Thoracic aorta (tissue), 2 donors: ENCODE measurements at regions not wholly inside any gene's neighbourhood (a gene's known extent, or its start where the extent isn't known, plus 50 kb on each side); places are given as distances from the start of the nearest gene placed in this dataset.

Experiments used
- ATAC-seq: fragments of 150-250 bp; one replicate; pipeline ENCODE4 v1.8.0; 2017; ENCODE audit warnings: low read depth; ENCODE audit not compliant: insufficient number of reproducible peaks, low FRiP score
- DNase-seq: peaks from one replicate; pipeline ENCODE4 v3.0.0-alpha.2; 2020; ENCODE audit warnings: low spot score
- H3K27ac ChIP-seq, 2 donors: fragments of 200-600 bp; sonication (generic); 1 replicate in 1 of 2; 2 replicates in 1 of 2; pipeline ENCODE4 v1.5.1; 2016; ENCODE audit warnings: mild to moderate bottlenecking in 2 of 2, moderate library complexity in 2 of 2
- H3K27me3 ChIP-seq: fragments of 200-600 bp; sonication (generic); replicated peaks from 2 replicates; pipeline ENCODE4 v1.6.0; 2016; ENCODE audit warnings: mild to moderate bottlenecking; ENCODE audit not compliant: insufficient read depth
- H3K36me3 ChIP-seq: fragments of 200-600 bp; sonication (generic); one replicate; pipeline ENCODE4 v1.5.1; 2016
- H3K4me1 ChIP-seq, 2 donors: fragments of 200-600 bp; sonication (generic); 1 replicate in 1 of 2; 2 replicates in 1 of 2; pipeline versions ENCODE4 v1.5.1 to v1.6.0; 2016; ENCODE audit warnings: low read depth in 2 of 2, mild to moderate bottlenecking in 1 of 2; ENCODE audit not compliant: control insufficient read depth in 1 of 2
- H3K4me3 ChIP-seq: fragments of 200-600 bp; sonication (generic); 2 replicates; pipeline ENCODE4 v1.5.1; 2016; ENCODE audit warnings: mild to moderate bottlenecking
- H3K9me3 ChIP-seq: fragments of 200-600 bp; sonication (generic); 2 replicates; pipeline ENCODE4 v1.5.1; 2016
- TF ChIP-seq, protein P1 (sequence below): fragments of 200-600 bp; sonication (generic); IDR thresholded peaks from one replicate; pipeline ENCODE4 v1.5.1; 2019; ENCODE audit warnings: antibody characterized with exemption

DNA sequence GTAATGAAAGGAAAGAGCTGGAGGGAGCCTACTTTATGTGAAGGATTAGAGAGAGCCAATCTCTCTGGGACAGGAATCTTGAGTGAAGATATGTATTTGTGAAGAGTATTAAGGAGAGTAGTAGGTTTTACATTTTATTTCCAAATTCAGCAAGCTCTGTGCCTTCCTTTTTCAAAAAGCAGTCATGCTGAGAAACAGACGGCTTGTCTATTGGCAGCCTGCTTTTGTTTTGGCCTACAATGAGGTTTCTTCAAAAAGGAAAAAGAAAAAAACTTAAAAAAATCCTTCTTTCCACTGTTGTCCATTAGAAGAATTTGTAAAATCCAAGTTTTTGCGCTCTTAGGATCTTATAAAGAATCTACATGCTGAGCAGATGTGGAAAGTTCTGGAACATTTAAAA lies 103.6 kb upstream of the PTGFR start:
- Histone ChIP-seq H3K4me1 (no peaks in the 10 kb centered on the region), H3K27ac (no peak overlapping the region), H3K27me3 (no peaks in the 10 kb centered on the region), H3K9me3 (no peaks in the 10 kb centered on the region), H3K4me3 (no peak overlapping the region), H3K36me3 (no peaks in the 10 kb centered on the region)
- ATAC-seq (no peak), DNase-seq (no peak)
- TF ChIP-seq, protein P1, sequence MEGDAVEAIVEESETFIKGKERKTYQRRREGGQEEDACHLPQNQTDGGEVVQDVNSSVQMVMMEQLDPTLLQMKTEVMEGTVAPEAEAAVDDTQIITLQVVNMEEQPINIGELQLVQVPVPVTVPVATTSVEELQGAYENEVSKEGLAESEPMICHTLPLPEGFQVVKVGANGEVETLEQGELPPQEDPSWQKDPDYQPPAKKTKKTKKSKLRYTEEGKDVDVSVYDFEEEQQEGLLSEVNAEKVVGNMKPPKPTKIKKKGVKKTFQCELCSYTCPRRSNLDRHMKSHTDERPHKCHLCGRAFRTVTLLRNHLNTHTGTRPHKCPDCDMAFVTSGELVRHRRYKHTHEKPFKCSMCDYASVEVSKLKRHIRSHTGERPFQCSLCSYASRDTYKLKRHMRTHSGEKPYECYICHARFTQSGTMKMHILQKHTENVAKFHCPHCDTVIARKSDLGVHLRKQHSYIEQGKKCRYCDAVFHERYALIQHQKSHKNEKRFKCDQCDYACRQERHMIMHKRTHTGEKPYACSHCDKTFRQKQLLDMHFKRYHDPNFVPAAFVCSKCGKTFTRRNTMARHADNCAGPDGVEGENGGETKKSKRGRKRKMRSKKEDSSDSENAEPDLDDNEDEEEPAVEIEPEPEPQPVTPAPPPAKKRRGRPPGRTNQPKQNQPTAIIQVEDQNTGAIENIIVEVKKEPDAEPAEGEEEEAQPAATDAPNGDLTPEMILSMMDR, result no peak

DNA sequence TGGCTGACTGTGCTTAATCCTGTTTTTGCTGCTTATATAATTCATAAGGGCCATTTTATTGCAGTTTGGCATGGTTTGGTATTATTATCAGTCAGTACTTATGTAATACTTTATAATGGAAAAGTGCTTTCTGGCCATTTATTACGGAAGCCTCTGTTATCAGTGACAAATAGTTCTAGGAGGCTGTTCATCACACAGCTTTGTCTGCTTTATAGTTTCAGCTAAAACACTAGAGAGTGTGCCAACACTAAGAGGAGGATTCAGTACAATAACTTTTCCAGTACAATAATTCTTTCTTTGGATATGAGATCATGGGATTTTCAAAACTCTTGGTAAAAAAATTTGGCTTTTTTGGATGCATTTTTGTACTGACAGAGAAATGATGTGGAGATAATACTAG lies 102.9 kb upstream of the PTGFR start:
- Histone ChIP-seq H3K27ac (no peak overlapping the region), H3K27me3 (no peaks in the 10 kb centered on the region), H3K4me3 (no peak overlapping the region), H3K9me3 (no peaks in the 10 kb centered on the region), H3K4me1 (no peaks in the 10 kb centered on the region), H3K36me3 (no peaks in the 10 kb centered on the region)
- TF ChIP-seq, protein P1, result no peak
- ATAC-seq, result no peak
- no peak for DNase-seq

DNA sequence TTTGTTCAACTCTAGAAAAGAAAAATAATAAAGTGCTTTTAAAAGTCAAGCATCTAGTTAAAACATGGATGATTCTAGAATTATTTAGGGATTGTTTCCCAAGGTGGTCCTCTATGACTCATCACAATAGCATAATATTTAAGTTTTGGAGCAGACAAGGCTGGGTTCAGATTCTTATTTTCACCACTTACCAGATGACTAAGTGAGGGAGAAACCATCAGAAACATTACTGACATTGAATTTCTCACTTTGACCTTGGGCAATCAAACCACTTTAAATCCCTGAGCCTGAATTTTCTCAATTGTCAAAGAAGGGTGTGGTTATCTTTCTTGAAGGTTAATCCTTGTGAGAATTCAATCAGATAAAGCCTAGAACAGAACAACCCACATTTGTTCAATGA lies 102.5 kb upstream of the PTGFR start:
- Histone ChIP-seq H3K27me3 (no peaks in the 10 kb centered on the region), H3K27ac (no peak overlapping the region), H3K4me1 (no peaks in the 10 kb centered on the region), H3K9me3 (no peaks in the 10 kb centered on the region), H3K36me3 (no peaks in the 10 kb centered on the region), H3K4me3 (no peak overlapping the region)
- no peak for DNase-seq
- ATAC-seq, result no peak
- TF ChIP-seq, protein P1, result no peak

DNA sequence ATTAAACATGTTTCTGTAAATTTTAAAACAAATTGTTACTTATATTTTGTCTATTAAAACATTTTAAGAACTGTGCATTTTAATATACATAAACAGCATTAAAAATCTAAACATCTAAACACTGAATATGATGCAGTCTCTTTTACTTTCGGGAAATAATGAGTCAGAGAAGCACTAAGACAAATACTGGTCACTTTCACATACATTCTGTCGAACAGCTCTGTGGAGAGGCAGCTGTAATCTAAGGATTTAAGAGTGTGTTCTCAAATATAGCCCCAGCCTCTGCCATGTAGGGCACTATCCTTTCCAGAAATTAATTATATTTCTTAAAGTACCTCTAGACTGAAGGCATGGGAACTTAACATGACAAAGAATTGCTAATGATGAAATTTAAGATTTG lies 89.6 kb upstream of the PTGFR start:
- TF ChIP-seq, protein P1, result no peak
- H3K27me3 ChIP-seq, result no peaks in the 10 kb centered on the region
- no peak overlapping the region for H3K27ac ChIP-seq
- H3K9me3 ChIP-seq, result no peaks in the 10 kb centered on the region
- no peak for ATAC-seq
- H3K4me1 ChIP-seq, result no peaks in the 10 kb centered on the region
- no peak for DNase-seq
- H3K4me3 ChIP-seq, result no peak overlapping the region
- no peaks in the 10 kb centered on the region for H3K36me3 ChIP-seq

DNA sequence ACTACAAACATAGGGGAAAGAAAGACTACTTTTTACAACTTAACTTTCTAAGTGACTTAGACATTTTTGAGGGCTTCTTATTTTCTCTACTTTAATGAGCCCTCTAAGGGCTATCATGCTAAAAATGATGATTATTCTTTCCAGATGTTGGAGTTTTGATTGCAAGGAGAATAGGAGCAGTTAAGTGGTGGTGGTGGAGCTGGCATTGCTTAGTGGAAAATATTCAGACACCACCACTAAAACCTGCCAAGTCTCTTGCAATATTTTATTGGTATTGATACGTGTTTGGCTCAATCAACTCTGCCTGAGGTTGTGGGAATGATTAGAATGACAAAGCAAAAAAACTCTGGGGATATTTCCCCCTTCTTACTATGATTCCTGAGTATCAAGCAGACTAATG lies 82.6 kb upstream of the PTGFR start:
- Histone ChIP-seq H3K27ac (no peak overlapping the region), H3K4me3 (no peak overlapping the region), H3K4me1 (no peaks in the 10 kb centered on the region), H3K27me3 (no peaks in the 10 kb centered on the region), H3K9me3 (peaks cover 12% of the 10 kb centered on the region), H3K36me3 (no peaks in the 10 kb centered on the region)
- DNase-seq, result no peak
- ATAC-seq, result no peak
- TF ChIP-seq, protein P1, result no peak
